Stimulated activated effector memory CD8-positive, alpha-beta T cell treated with anti-CD3 and anti-CD28 coated beads, Interleukin-12 subunit alpha, Interleukin-12 subunit beta, amount 100 ng/mL, for 72 hours (primary cell): ENCODE measurements at regions not wholly inside any gene's neighbourhood (a gene's known extent, or its start where the extent isn't known, plus 50 kb on each side); places are given as distances from the start of the nearest gene placed in this dataset.

Experiments used
- ATAC-seq: fragments of 150-1000 bp; cut with Tn5 transposase; 2 replicates; pipeline ENCODE4 v1.10.0; 2021
- DNase-seq, 2 donors: peaks; one replicate each; pipeline ENCODE4 v3.0.0; 2021 to 2022; ENCODE audit warnings: low spot score in 2 of 2
- H3K27ac Mint-ChIP-seq: one replicate; pipeline ENCODE4 v1.8.0; 2022; ENCODE audit warnings: mild to moderate bottlenecking, mixed read lengths
- H3K36me3 Mint-ChIP-seq: one replicate; pipeline ENCODE4 v1.8.0; 2022; ENCODE audit warnings: mild to moderate bottlenecking, mixed read lengths
- H3K4me1 Mint-ChIP-seq: one replicate; pipeline ENCODE4 v1.8.0; 2022; ENCODE audit warnings: mixed read lengths
- H3K4me3 Mint-ChIP-seq: one replicate; pipeline ENCODE4 v1.8.0; 2022; ENCODE audit warnings: mild to moderate bottlenecking, mixed read lengths
- H3K9me3 Mint-ChIP-seq: one replicate; pipeline ENCODE4 v1.8.0; 2022; ENCODE audit warnings: mixed read lengths

DNA sequence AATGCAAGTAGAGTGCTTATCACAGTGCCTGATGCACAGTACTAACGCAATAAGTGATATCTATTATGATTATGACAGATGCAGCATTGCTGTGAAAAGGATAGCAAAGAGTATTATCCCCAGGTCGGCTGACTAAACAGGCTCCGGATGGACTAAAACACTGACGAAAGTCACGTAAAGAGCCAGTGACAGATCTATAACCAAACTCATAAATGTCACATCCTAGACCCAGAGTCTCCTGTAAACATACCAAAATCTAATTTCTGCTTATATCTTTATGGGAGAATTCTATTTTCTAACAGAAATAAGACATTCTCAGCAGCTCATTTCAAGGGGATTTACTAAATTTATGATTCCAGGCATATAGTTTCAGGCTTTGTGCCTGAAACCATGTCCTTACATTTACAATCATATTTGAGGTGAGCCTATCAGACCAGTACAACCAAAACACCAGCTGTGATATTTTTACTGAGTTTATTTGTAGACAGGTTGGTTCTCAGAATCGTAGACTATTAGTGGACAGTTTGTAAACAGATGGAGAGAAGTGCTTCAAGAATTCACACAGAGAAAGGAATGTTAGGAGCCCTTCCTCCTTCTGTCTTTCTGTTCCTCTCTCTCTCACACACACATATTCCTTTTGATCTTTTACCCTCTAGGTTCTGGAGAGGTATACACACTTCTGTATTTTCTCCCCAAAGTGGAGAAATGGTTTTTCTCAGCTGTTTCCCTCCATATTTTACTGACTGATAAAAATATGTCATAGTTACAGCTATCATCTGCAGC, 52.4 kb upstream of the WDR26 start:
- H3K36me3 Mint-ChIP-seq: no peaks in the 10 kb centered on the region
- H3K9me3 Mint-ChIP-seq: no peaks in the 10 kb centered on the region
- ATAC-seq (no peak), DNase-seq (no peak)
- H3K4me1 Mint-ChIP-seq: no peaks in the 10 kb centered on the region
- H3K4me3 Mint-ChIP-seq: no peak overlapping the region
- no peak overlapping the region for H3K27ac Mint-ChIP-seq

DNA sequence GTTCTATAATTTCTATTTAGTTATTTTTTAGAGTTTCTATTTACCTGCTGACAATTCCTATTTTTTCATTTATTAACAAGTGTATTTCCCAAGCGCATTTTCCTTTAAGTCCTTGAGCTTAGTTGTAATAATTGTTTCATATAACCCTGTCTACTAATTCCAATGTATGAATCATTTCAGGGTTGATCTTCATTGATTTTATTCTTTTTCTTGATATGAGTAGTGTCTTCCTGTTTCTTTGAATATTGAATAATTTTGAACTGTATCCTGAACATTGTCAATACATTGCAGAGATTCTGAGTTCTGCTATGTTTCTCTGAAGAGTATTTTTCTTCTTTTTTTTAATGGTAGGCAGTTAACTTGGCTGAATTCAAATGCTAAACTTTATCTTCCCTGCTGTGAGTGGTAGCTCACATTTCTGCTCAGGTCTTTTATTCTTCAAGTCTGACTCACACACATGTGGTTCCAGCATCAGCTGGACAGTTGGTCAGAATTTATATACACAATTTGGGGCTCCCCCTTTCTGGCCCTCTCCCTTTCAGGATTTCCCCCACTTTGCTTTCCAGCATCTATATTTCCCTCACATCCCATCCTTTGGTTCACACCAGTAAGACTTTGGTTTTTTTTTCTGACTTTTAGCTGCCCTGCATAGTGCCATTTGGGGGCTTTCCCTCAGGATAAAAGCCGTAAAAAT, 54.4 kb upstream of the WDR26 start:
- H3K9me3 Mint-ChIP-seq: no peaks in the 10 kb centered on the region
- peak overlapping the region; percentile 12 for H3K27ac Mint-ChIP-seq
- DNase-seq (no peak), ATAC-seq (peak; percentile 65)
- H3K36me3 Mint-ChIP-seq: no peaks in the 10 kb centered on the region
- no peak overlapping the region for H3K4me3 Mint-ChIP-seq
- no peaks in the 10 kb centered on the region for H3K4me1 Mint-ChIP-seq

DNA sequence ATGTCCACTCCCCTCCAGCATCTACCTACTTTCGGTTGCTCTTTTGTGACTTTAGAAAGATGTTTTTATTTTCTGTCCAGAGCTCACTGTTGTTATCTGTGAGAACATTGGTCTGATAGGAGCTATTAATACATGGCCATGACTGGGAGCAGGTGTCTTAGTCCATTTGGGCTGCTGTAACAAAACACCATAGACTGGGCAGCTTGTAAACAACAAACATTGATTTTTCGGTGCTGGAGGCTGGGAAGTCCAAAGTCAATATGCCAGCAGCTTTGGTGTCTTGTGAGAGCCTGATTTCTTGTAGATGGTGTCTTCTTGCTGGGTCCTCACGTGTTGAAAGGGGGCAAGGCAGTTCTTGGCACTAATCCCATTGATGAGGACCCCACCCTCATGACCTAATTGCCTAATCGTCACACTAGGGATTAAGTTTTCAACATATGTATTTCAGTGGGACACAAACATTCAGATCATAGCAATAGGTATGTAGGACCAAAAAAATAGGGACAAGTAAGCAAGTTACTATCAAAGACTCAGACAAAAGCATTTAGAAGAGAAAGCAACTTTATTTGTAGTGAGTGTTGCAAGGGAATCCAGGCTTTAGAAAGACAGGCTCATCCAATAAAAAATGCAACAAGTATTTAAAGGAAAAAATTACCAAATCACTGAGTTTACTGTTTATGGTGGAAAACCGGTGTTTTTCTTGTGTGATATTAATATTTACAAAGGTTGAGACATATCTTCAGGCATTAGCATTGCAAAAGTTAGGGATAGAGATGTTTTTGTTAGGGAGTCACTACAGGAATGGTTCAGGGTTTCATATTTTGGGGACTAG, 55.2 kb upstream of the WDR26 start:
- H3K4me3 Mint-ChIP-seq: no peak overlapping the region
- no peak overlapping the region for H3K27ac Mint-ChIP-seq
- no peaks in the 10 kb centered on the region for H3K4me1 Mint-ChIP-seq
- no peaks in the 10 kb centered on the region for H3K9me3 Mint-ChIP-seq
- no peak for ATAC-seq
- DNase-seq: no peak
- no peaks in the 10 kb centered on the region for H3K36me3 Mint-ChIP-seq

DNA sequence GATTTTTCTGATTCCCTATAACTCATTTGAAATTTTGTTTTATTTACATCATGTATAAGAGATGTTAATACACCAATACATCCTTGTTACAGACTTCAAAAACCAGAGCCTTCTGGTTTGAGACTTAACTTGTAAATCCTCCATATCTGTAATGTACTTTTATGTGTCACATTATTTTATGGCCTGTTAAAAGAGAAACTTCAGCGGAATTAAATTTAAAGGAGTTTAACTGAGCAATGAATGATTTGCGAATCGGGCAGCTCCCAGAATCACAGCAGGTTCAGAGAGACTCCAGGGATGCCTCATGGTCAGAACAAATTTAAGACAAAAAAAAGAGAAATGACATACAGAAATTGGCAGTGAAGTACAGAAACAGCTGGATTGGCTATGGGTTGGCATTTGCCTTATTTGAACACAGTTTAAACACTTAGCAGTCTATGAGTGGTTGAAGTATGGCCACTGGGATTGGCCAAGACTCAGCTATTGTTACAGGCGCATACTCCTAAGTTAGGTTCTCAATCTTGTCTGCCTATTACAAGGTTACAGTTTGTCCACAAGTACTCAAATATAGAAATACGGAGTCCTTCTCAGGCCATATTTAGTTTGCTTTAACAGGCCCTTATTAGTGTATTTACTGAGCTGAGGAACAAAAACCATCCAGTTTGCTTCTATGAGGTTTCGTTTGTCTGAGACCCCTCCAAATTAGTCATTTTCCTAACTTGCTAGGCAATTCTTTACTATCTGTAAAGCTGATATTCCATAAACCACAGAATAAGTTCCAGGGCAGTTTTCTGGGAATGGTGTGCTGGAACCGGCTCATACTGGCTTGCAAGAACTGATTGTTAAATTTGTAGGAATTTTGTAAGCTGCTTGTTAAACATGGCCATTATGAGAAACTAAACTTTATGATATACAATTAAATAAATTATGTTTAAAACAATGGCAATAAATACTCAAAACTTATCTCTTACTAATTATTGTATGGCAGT, 56.2 kb upstream of the WDR26 start:
- Mint-ChIP-seq H3K27ac (no peak overlapping the region), H3K4me3 (no peak overlapping the region), H3K9me3 (no peaks in the 10 kb centered on the region), H3K4me1 (peaks cover 6% of the 10 kb centered on the region), H3K36me3 (no peaks in the 10 kb centered on the region)
- no peak for DNase-seq
- no peak for ATAC-seq

DNA sequence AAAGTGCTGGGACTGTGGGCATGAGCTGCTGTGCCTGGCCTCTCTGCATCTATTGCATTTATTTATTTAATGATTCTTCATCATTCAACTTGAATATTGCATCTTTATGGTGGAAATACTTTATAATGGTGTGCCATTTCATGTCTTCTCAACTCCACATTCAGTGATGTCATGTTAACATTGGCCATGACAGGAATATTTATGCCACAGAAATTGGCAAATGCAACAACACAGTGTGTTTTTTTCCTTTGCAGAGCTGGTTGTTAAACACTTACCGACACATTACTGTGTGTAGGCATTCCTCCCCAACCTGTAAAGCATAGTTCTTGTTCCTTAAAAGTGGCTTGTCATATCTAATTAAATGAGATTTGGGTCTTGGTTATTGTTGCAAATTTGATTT, 57.4 kb upstream of the WDR26 start:
- Mint-ChIP-seq H3K27ac (no peak overlapping the region), H3K4me3 (no peak overlapping the region), H3K36me3 (no peaks in the 10 kb centered on the region), H3K4me1 (peaks cover 11% of the 10 kb centered on the region), H3K9me3 (peaks cover 4% of the 10 kb centered on the region)
- ATAC-seq: no peak
- DNase-seq: no peak

DNA sequence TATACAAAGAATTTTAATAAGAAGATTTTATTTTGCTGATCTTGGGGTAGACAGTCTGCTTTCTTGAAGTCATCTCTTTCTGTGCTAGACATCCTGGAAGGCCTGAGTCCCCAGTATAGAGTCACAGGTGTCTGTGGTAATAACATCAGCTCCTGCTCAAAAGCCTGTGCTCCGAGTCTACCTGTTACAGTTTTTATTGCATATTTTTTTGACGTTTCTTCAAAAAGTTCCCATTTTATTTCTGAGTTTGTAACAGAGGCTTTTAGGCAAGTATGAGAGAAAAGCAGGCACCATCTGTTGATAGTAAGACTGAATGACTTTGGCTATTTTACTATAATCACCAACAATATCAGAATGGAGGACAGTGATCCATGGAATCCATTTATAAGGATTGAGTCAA, 58.0 kb upstream of the WDR26 start:
- peaks cover 5% of the 10 kb centered on the region for H3K9me3 Mint-ChIP-seq
- no peak for ATAC-seq
- H3K27ac Mint-ChIP-seq: no peak overlapping the region
- peaks cover 17% of the 10 kb centered on the region for H3K4me1 Mint-ChIP-seq
- H3K36me3 Mint-ChIP-seq: no peaks in the 10 kb centered on the region
- no peak overlapping the region for H3K4me3 Mint-ChIP-seq
- no peak for DNase-seq

DNA sequence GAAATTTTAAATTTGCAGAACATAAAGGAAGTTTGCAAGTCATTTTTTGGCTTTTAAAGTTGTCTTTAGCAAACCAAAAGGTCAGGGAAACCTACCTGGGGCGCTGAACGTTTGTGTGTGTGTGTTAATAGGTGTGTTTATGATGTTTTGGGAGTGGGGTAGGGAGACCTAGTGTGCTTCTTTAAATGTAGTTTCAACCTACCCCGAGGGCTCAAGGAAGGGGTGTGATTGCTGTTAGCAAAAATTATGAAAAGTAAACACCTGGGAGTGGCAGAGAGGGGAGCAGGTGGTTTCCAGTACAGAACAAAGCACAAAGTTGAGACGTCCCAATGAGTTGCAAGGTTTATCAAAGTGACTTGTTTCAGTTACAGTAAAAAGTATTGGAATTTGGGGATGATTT, 58.7 kb upstream of the WDR26 start:
- H3K27ac Mint-ChIP-seq: no peak overlapping the region

DNA sequence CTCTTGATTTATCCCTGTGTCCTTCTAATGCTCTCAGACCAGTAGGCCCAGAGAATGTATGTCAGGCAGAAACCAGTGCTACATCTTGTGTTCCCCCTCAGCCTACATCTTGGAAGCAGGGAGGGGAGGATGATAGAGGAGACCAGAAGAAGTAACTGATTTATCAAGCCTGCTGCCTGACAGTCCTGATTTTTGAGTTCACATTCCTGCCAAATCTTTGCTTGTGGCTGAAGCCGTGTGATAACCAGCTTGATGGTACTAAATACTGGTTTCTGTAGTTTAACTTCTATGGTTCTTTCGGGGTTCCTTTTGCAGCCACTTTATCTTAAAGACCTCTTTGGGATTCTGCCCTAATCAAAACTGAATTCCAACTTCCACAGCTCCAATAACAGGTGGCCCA, 59.7 kb upstream of the WDR26 start:
- Mint-ChIP-seq H3K4me3 (no peak overlapping the region), H3K36me3 (no peaks in the 10 kb centered on the region), H3K27ac (no peak overlapping the region), H3K4me1 (peaks cover 34% of the 10 kb centered on the region), H3K9me3 (peaks cover 5% of the 10 kb centered on the region)
- ATAC-seq (no peak), DNase-seq (no peak)

More for the DNA sequence above, 58.7 kb upstream of the WDR26 start:
- peaks cover 5% of the 10 kb centered on the region for H3K9me3 Mint-ChIP-seq
- H3K4me3 Mint-ChIP-seq: no peak overlapping the region
- peaks cover 23% of the 10 kb centered on the region for H3K4me1 Mint-ChIP-seq
- no peak for DNase-seq
- no peaks in the 10 kb centered on the region for H3K36me3 Mint-ChIP-seq
- no peak for ATAC-seq

DNA sequence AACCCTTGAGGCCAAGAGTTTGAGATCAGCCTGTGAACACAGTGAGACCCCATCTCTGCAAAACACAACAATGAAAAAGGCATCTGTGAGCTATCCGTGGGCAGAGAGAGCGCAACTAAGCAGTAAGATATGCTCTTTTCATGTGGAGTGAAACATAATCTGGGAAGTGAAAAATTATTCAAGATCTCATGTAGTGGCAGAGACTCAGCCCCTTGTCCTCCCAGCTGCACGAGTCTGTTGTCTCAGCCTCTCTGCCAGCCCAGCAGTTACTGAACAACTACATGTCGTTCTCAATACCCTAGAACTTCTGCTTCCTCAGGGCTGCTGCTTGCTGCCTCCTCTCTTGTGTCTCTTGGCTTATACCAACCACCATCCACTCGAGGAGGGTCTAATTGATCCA, 61.3 kb upstream of the WDR26 start:
- ATAC-seq: no peak
- Mint-ChIP-seq H3K4me3 (no peak overlapping the region), H3K9me3 (peaks cover 5% of the 10 kb centered on the region), H3K4me1 (peaks cover 43% of the 10 kb centered on the region), H3K27ac (peak overlapping the region; percentile 65), H3K36me3 (no peaks in the 10 kb centered on the region)
- DNase-seq: no peak

DNA sequence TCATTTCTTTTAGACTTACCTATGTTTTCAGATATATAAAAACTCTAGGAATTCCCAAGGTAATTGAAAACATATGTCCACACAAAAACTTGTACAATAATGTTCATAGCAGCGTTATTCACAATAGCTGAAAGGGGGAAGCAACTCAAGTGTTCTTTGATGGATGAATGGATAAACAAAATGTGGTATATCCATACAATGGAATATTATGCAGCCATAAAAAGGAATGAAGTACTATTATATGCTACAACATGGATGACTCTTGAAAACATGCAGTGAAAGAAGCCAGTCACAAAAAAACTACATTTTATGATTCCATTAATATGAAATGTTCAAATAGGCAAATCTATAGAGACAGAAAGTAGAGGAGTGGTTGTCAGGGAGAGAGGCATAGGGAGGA, 62.2 kb upstream of the WDR26 start:
- Mint-ChIP-seq H3K4me3 (no peak overlapping the region), H3K27ac (peak overlapping the region; percentile 93), H3K9me3 (peaks cover 5% of the 10 kb centered on the region), H3K4me1 (peaks cover 46% of the 10 kb centered on the region), H3K36me3 (no peaks in the 10 kb centered on the region)
- ATAC-seq (no peak), DNase-seq (no peak)

DNA sequence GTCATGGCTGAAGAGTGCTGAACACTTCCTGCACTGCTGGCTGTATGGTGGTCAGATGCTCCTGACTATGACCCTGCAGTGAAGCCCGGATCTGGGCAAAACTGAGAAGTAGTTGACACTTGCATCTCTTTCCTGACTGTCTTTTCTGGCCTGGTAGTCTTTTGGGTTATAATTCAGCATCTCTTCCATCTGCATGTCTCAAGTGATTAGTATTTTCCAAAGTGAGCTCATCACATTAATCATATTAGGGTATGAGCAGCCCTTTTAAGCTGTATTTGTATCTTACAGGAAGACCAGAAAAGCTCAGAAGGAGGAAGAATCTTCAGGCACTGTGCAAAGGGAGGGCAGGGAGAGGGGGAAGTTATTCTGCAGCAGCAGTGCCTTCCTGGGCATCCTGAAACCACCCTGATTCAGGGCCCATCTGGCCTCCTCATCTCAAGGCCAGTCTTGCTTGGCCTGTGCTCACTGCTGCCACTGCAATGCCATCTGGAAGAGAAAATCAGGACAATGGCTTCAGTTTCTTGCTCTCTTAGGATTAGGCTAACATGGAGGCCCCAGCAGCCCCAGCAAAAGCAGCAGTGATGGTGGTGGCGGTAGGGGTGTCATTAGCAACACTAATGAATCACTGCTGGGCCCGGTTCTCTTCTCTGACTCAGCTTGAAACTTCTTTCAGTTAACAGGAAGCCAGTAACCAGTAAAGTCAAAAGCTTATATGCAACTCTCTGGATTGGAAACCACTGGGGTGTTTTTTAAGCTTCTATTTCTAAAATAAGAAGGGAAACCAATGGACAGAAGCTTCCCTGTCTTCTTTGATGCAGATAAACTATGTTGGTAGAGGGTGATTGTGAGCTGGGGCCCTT, 63.3 kb upstream of the WDR26 start:
- peaks cover 52% of the 10 kb centered on the region for H3K4me1 Mint-ChIP-seq
- peak overlapping the region; percentile 66 for H3K4me3 Mint-ChIP-seq
- DNase-seq (peak; percentile 28 to 81), ATAC-seq (peak; percentile 99)
- no peaks in the 10 kb centered on the region for H3K36me3 Mint-ChIP-seq
- peak overlapping the region; percentile 93 for H3K27ac Mint-ChIP-seq
- peaks cover 5% of the 10 kb centered on the region for H3K9me3 Mint-ChIP-seq

DNA sequence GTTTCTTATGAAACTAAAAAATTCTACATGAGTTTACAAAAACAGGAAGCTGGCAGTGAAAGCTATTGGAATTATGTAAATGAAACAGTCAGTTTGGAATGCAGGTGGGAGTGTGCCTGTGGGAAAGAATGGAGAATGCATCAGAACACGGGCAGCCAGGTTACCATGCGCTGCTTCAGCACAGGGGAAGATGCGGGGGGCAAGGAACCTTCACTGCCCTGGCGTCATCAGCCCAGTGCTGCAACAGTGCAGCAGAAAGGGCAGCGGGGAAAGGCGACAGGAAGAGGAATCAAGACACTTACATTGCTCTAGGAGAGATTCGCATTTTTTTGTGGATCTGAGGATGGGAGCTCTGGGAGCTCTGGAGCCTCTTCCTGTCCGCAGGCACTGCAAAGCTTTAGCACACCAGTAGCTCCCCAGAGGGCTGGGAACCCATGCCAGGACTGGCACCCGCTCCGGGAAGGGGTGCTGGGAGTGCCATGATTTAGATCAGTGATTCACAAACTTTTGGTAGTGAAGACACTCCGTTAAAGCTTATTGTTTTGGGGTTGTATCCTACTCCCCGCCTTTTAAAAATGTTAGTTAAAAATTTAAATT, 64.1 kb upstream of the WDR26 start:
- Mint-ChIP-seq H3K4me1 (peaks cover 59% of the 10 kb centered on the region), H3K36me3 (no peaks in the 10 kb centered on the region), H3K27ac (peak overlapping the region; percentile 93), H3K4me3 (peak overlapping the region; percentile 66), H3K9me3 (peaks cover 5% of the 10 kb centered on the region)
- peak; percentile 11 for ATAC-seq
- no peak for DNase-seq

DNA sequence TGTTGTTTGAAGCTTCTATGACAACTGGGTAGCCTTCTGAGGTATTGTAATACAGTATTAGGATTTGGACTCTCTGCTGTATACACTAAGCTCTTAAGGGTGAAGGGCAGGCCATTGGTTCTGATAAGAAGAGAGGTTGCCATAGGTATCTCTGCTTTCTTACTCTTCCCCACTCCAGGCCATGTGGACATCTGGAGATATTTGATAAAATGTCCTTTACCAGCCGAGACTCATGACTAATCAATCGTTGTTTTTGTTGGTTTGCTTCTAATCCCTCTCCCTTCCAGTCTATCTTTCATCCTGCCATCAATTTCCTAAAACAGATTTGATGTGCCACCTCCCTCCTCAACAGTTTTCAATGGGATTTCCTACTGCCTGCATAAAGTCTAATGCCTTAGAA, 64.6 kb upstream of the WDR26 start:
- Mint-ChIP-seq H3K4me3 (no peak overlapping the region), H3K27ac (peak overlapping the region; percentile 93), H3K9me3 (peaks cover 5% of the 10 kb centered on the region), H3K36me3 (no peaks in the 10 kb centered on the region), H3K4me1 (peaks cover 64% of the 10 kb centered on the region)
- ATAC-seq (no peak), DNase-seq (no peak)
